ENCODE measurements at regions not wholly inside any gene's neighbourhood (a gene's known extent, or its start where the extent isn't known, plus 50 kb on each side); places are given as distances from the start of the nearest gene placed in this dataset.

- DNase-seq (ENCODE audit: low read depth in 2 of 2, low spot score in 1 of 2), result no peak
Measured at GRCh38 chr3:72127844-72128243, 342.9 kb upstream of the PROK2 start.

GRCh38 chr3:72127224-72127612 is 342.3 kb upstream of the PROK2 start:
- no peak for DNase-seq (ENCODE audit: low read depth in 2 of 2, low spot score in 1 of 2)

- no peak for DNase-seq (ENCODE audit: low read depth in 2 of 2, low spot score in 1 of 2)
Measured at GRCh38 chr3:72126441-72127223, 341.7 kb upstream of the PROK2 start.

- DNase-seq (ENCODE audit: low read depth in 2 of 2, low spot score in 1 of 2), result no peak
Measured at GRCh38 chr3:72123908-72124441, 339.0 kb upstream of the PROK2 start.

GRCh38 chr3:72120806-72121778 is 336.1 kb upstream of the PROK2 start:
- DNase-seq (ENCODE audit: low read depth in 2 of 2, low spot score in 1 of 2), result no peak

- no peak for DNase-seq (ENCODE audit: low read depth in 2 of 2, low spot score in 1 of 2)
Measured at GRCh38 chr3:72120039-72120438, 335.1 kb upstream of the PROK2 start.

GRCh38 chr3:72118628-72119027 is 333.7 kb upstream of the PROK2 start:
- DNase-seq (ENCODE audit: low read depth in 2 of 2, low spot score in 1 of 2), result no peak

- DNase-seq (ENCODE audit: low read depth in 2 of 2, low spot score in 1 of 2), result no peak
Measured at GRCh38 chr3:72116226-72116625, 331.3 kb upstream of the PROK2 start.

- no peak for DNase-seq (ENCODE audit: low read depth in 2 of 2, low spot score in 1 of 2)
Measured at GRCh38 chr3:72115307-72115706, 330.4 kb upstream of the PROK2 start.

- DNase-seq (ENCODE audit: low read depth in 2 of 2, low spot score in 1 of 2), result no peak
Measured at GRCh38 chr3:72114773-72115172, 329.8 kb upstream of the PROK2 start.

GRCh38 chr3:72113964-72114363 is 329.0 kb upstream of the PROK2 start:
- no peak for DNase-seq (ENCODE audit: low read depth in 2 of 2, low spot score in 1 of 2)

GRCh38 chr3:72113564-72113963 is 328.6 kb upstream of the PROK2 start:
- DNase-seq (ENCODE audit: low read depth in 2 of 2, low spot score in 1 of 2), result no peak

GRCh38 chr3:72112435-72112834 is 327.5 kb upstream of the PROK2 start:
- no peak for DNase-seq (ENCODE audit: low read depth in 2 of 2, low spot score in 1 of 2)

- DNase-seq (ENCODE audit: low read depth in 2 of 2, low spot score in 1 of 2), result no peak
Measured at GRCh38 chr3:72111265-72112205, 326.6 kb upstream of the PROK2 start.

- no peak for DNase-seq (ENCODE audit: low read depth in 2 of 2, low spot score in 1 of 2)
Measured at GRCh38 chr3:72109327-72110259, 324.6 kb upstream of the PROK2 start.

- no peak for DNase-seq (ENCODE audit: low read depth in 2 of 2, low spot score in 1 of 2)
Measured at GRCh38 chr3:72105306-72105705, 320.4 kb upstream of the PROK2 start.

- no peak for DNase-seq (ENCODE audit: low read depth in 2 of 2, low spot score in 1 of 2)
Measured at GRCh38 chr3:72102112-72102616, 317.2 kb upstream of the PROK2 start.

GRCh38 chr3:72101494-72101893 is 316.5 kb upstream of the PROK2 start:
- DNase-seq (ENCODE audit: low read depth in 2 of 2, low spot score in 1 of 2), result no peak

GRCh38 chr3:72100601-72101187 is 315.7 kb upstream of the PROK2 start:
- DNase-seq (ENCODE audit: low read depth in 2 of 2, low spot score in 1 of 2), result peak; percentile 50 to 67

All from stimulated activated CD8-positive, alpha-beta memory T cell treated with anti-CD3 and anti-CD28 coated beads, Interleukin-4, amount 100 ng/mL, for 1 hour (primary cell).